ENCODE measurements at regions not wholly inside any gene's neighbourhood (a gene's known extent, or its start where the extent isn't known, plus 50 kb on each side); places are given as distances from the start of the nearest gene placed in this dataset.

- H3K27me3 ChIP-seq: no peaks in the 10 kb centered on the region
- H3K4me3 ChIP-seq: no peak overlapping the region
- no peaks in the 10 kb centered on the region for H4K20me1 ChIP-seq (ENCODE audit: insufficient read depth, poor library complexity, severe bottlenecking)
- H3K36me3 ChIP-seq (replicated peaks; ENCODE audit: insufficient read depth, low read depth): no peaks in the 10 kb centered on the region
- TF ChIP-seq EZH2 (IDR thresholded peaks at IDR 0.05; ENCODE audit: borderline replicate concordance) (no peak), EZH2phosphoT487 (IDR thresholded peaks at IDR 0.05; ENCODE audit: low read depth, severe bottlenecking, unreplicated experiment) (no peak), CTCF (IDR thresholded peaks at IDR 0.05; ENCODE audit: poor library complexity) (no peak)
- WGBS (ENCODE audit: low lambda C conversion rate, missing lambda C conversion rate): 86% methylated on average over 5 of the region's 5 CpGs
- no peaks in the 10 kb centered on the region for H3K9me2 ChIP-seq (replicated peaks; ENCODE audit: insufficient read depth)
- DNase-seq (ENCODE audit: low spot score): no peak
- H3K9me3 ChIP-seq (ENCODE audit: low read depth): no peaks in the 10 kb centered on the region
- no peaks in the 10 kb centered on the region for H3K79me2 ChIP-seq
- H3K4me1 ChIP-seq (ENCODE audit: insufficient read depth): peaks cover 6% of the 10 kb centered on the region
- no peak overlapping the region for H3K27ac ChIP-seq
- H3K4me2 ChIP-seq: no peak overlapping the region
- H2AFZ ChIP-seq: no peak overlapping the region
Measured at GRCh38 chr16:65660390-65660789, 538.5 kb upstream of the CDH11 start.

GRCh38 chr16:65659758-65660157 is 537.9 kb upstream of the CDH11 start:
- Histone ChIP-seq H2AFZ (no peak overlapping the region), H3K27ac (no peak overlapping the region), H3K4me2 (no peak overlapping the region), H3K79me2 (no peaks in the 10 kb centered on the region), H3K36me3 (replicated peaks; ENCODE audit: insufficient read depth, low read depth) (no peaks in the 10 kb centered on the region), H3K4me1 (ENCODE audit: insufficient read depth) (peaks cover 6% of the 10 kb centered on the region), H3K9me3 (ENCODE audit: low read depth) (no peaks in the 10 kb centered on the region), H4K20me1 (ENCODE audit: insufficient read depth, poor library complexity, severe bottlenecking) (no peaks in the 10 kb centered on the region), H3K27me3 (no peaks in the 10 kb centered on the region), H3K4me3 (no peak overlapping the region), H3K9me2 (replicated peaks; ENCODE audit: insufficient read depth) (no peaks in the 10 kb centered on the region)
- TF ChIP-seq EZH2 (IDR thresholded peaks at IDR 0.05; ENCODE audit: borderline replicate concordance): no peak
- no peak for TF ChIP-seq CTCF (IDR thresholded peaks at IDR 0.05; ENCODE audit: poor library complexity)
- TF ChIP-seq EZH2phosphoT487 (IDR thresholded peaks at IDR 0.05; ENCODE audit: low read depth, severe bottlenecking, unreplicated experiment): no peak
- DNase-seq (ENCODE audit: low spot score): no peak
- WGBS (ENCODE audit: low lambda C conversion rate, missing lambda C conversion rate): 95% methylated on average over 7 of the region's 7 CpGs

GRCh38 chr16:65658787-65659220 is 536.9 kb upstream of the CDH11 start:
- no peaks in the 10 kb centered on the region for H3K27me3 ChIP-seq
- H3K36me3 ChIP-seq (replicated peaks; ENCODE audit: insufficient read depth, low read depth): no peaks in the 10 kb centered on the region
- no peaks in the 10 kb centered on the region for H3K79me2 ChIP-seq
- DNase-seq (ENCODE audit: low spot score): no peak
- no peaks in the 10 kb centered on the region for H4K20me1 ChIP-seq (ENCODE audit: insufficient read depth, poor library complexity, severe bottlenecking)
- H3K4me2 ChIP-seq: no peak overlapping the region
- no peak overlapping the region for H2AFZ ChIP-seq
- no peaks in the 10 kb centered on the region for H3K9me2 ChIP-seq (replicated peaks; ENCODE audit: insufficient read depth)
- 78% methylated on average over 2 of the region's 2 CpGs for WGBS (ENCODE audit: low lambda C conversion rate, missing lambda C conversion rate)
- H3K4me1 ChIP-seq (ENCODE audit: insufficient read depth): peaks cover 6% of the 10 kb centered on the region
- TF ChIP-seq EZH2phosphoT487 (IDR thresholded peaks at IDR 0.05; ENCODE audit: low read depth, severe bottlenecking, unreplicated experiment): no peak
- TF ChIP-seq CTCF (IDR thresholded peaks at IDR 0.05; ENCODE audit: poor library complexity): no peak
- TF ChIP-seq EZH2 (IDR thresholded peaks at IDR 0.05; ENCODE audit: borderline replicate concordance): no peak
- H3K27ac ChIP-seq: no peak overlapping the region
- H3K4me3 ChIP-seq: no peak overlapping the region
- no peaks in the 10 kb centered on the region for H3K9me3 ChIP-seq (ENCODE audit: low read depth)

- Histone ChIP-seq H3K4me2 (no peak overlapping the region), H3K36me3 (replicated peaks; ENCODE audit: insufficient read depth, low read depth) (no peaks in the 10 kb centered on the region), H3K79me2 (no peaks in the 10 kb centered on the region), H3K27ac (no peak overlapping the region), H4K20me1 (ENCODE audit: insufficient read depth, poor library complexity, severe bottlenecking) (no peaks in the 10 kb centered on the region), H2AFZ (no peak overlapping the region), H3K9me3 (ENCODE audit: low read depth) (no peaks in the 10 kb centered on the region), H3K27me3 (no peaks in the 10 kb centered on the region), H3K4me1 (ENCODE audit: insufficient read depth) (peaks cover 6% of the 10 kb centered on the region), H3K9me2 (replicated peaks; ENCODE audit: insufficient read depth) (no peaks in the 10 kb centered on the region), H3K4me3 (no peak overlapping the region)
- DNase-seq (ENCODE audit: low spot score): peak; percentile 39
- TF ChIP-seq EZH2phosphoT487 (IDR thresholded peaks at IDR 0.05; ENCODE audit: low read depth, severe bottlenecking, unreplicated experiment): no peak
- no peak for TF ChIP-seq EZH2 (IDR thresholded peaks at IDR 0.05; ENCODE audit: borderline replicate concordance)
- TF ChIP-seq CTCF (IDR thresholded peaks at IDR 0.05; ENCODE audit: poor library complexity): no peak
- 50% methylated on average over 4 of the region's 4 CpGs for WGBS (ENCODE audit: low lambda C conversion rate, missing lambda C conversion rate)
Measured at GRCh38 chr16:65658349-65658748, 536.5 kb upstream of the CDH11 start.
